Smooth muscle cell (in vitro differentiated cells): ENCODE measurements at regions not wholly inside any gene's neighbourhood (a gene's known extent, or its start where the extent isn't known, plus 50 kb on each side); places are given as distances from the start of the nearest gene placed in this dataset.

Experiments used
- DNase-seq: peaks from one replicate; lab custom pipeline; 2025; ENCODE audit not compliant: unreplicated experiment; lab: John Stamatoyannopoulos, UW
- H2AFZ ChIP-seq: fragments of 200-600 bp; sonication (generic); 2 replicates; pipeline ENCODE4 v1.6.0; 2016; ENCODE audit warnings: antibody characterized with exemption, low read depth, mild to moderate bottlenecking
- H3F3A ChIP-seq: fragments of 200-600 bp; sonication (generic); 2 replicates; pipeline ENCODE4 v1.6.0; 2017; ENCODE audit warnings: antibody characterized with exemption, low read depth
- H3K27ac ChIP-seq: fragments of 200-600 bp; sonication (generic); 2 replicates; pipeline ENCODE4 v1.5.1; 2016; ENCODE audit warnings: low read depth, mild to moderate bottlenecking
- H3K27me3 ChIP-seq: fragments of 200-600 bp; sonication (generic); 2 replicates; pipeline ENCODE4 v1.6.1; 2016; ENCODE audit warnings: low read depth, mild to moderate bottlenecking
- H3K36me3 ChIP-seq: fragments of 200-600 bp; sonication (generic); 2 replicates; pipeline ENCODE4 v1.5.1; 2016; ENCODE audit warnings: low read depth
- H3K4me1 ChIP-seq: fragments of 200-600 bp; sonication (generic); 2 replicates; pipeline ENCODE4 v1.5.1; 2016; ENCODE audit warnings: low read depth
- H3K4me2 ChIP-seq: fragments of 200-600 bp; sonication (generic); 2 replicates; pipeline ENCODE4 v1.6.0; 2016; ENCODE audit warnings: mild to moderate bottlenecking
- H3K4me3 ChIP-seq: fragments of 200-600 bp; sonication (generic); 2 replicates; pipeline ENCODE4 v1.5.1; 2016; ENCODE audit warnings: mild to moderate bottlenecking
- H3K79me2 ChIP-seq: fragments of 200-600 bp; sonication (generic); 2 replicates; pipeline ENCODE4 v1.6.0; 2016; ENCODE audit warnings: low read depth, mild to moderate bottlenecking
- H3K9ac ChIP-seq: fragments of 200-600 bp; sonication (generic); 2 replicates; pipeline ENCODE4 v1.6.0; 2016; ENCODE audit warnings: low read depth
- H3K9me3 ChIP-seq: fragments of 200-600 bp; sonication (generic); replicated peaks from 2 replicates; pipeline ENCODE4 v1.5.1; 2016; ENCODE audit warnings: low read depth
- H4K20me1 ChIP-seq: fragments of 200-600 bp; sonication (generic); 2 replicates; pipeline ENCODE4 v1.6.0; 2016; ENCODE audit warnings: low read depth
- WGBS: methylation state at CpG from one replicate; pipeline ENCODE4 v1.1.7; 2016; ENCODE audit warnings: low lambda C conversion rate; 5-methylcytosine and 5-hydroxymethylcytosine counted together
- TF ChIP-seq, protein P1 (sequence below): fragments of 200-600 bp; sonication (generic); IDR thresholded peaks from 2 replicates; pipeline ENCODE4 v1.5.1; 2017; ENCODE audit warnings: borderline replicate concordance, mild to moderate bottlenecking, antibody characterized with exemption; ENCODE audit not compliant: insufficient read depth, poor library complexity, severe bottlenecking

- Histone ChIP-seq H3K79me2 (no peaks in the 10 kb centered on the region), H3K27ac (no peak overlapping the region), H2AFZ (no peak overlapping the region), H3K9ac (no peak overlapping the region), H4K20me1 (no peaks in the 10 kb centered on the region), H3K4me2 (no peak overlapping the region), H3K36me3 (no peaks in the 10 kb centered on the region), H3K4me3 (no peak overlapping the region), H3K9me3 (no peaks in the 10 kb centered on the region), H3K27me3 (no peaks in the 10 kb centered on the region), H3K4me1 (peaks cover 3% of the 10 kb centered on the region), H3F3A (no peaks in the 10 kb centered on the region)
- WGBS: 77% methylated on average over 3 of the region's 3 CpGs
- DNase-seq: no peak
- TF ChIP-seq, protein P1, sequence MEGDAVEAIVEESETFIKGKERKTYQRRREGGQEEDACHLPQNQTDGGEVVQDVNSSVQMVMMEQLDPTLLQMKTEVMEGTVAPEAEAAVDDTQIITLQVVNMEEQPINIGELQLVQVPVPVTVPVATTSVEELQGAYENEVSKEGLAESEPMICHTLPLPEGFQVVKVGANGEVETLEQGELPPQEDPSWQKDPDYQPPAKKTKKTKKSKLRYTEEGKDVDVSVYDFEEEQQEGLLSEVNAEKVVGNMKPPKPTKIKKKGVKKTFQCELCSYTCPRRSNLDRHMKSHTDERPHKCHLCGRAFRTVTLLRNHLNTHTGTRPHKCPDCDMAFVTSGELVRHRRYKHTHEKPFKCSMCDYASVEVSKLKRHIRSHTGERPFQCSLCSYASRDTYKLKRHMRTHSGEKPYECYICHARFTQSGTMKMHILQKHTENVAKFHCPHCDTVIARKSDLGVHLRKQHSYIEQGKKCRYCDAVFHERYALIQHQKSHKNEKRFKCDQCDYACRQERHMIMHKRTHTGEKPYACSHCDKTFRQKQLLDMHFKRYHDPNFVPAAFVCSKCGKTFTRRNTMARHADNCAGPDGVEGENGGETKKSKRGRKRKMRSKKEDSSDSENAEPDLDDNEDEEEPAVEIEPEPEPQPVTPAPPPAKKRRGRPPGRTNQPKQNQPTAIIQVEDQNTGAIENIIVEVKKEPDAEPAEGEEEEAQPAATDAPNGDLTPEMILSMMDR: no peak
Measured at GRCh38 chr18:59060551-59060950, 79.1 kb upstream of the SEC11C start.

- Histone ChIP-seq H3K4me2 (no peak overlapping the region), H3K9ac (no peak overlapping the region), H3K9me3 (no peaks in the 10 kb centered on the region), H3F3A (no peaks in the 10 kb centered on the region), H3K36me3 (no peaks in the 10 kb centered on the region), H2AFZ (no peak overlapping the region), H3K27me3 (no peaks in the 10 kb centered on the region), H4K20me1 (no peaks in the 10 kb centered on the region), H3K4me1 (peaks cover 6% of the 10 kb centered on the region), H3K4me3 (no peak overlapping the region), H3K79me2 (no peaks in the 10 kb centered on the region), H3K27ac (no peak overlapping the region)
- DNase-seq: no peak
- WGBS: 96% methylated on average over 14 of the region's 14 CpGs
- TF ChIP-seq, protein P1: no peak
Measured at GRCh38 chr18:59061914-59062642, 77.6 kb upstream of the SEC11C start.

- TF ChIP-seq, protein P1: no peak
- WGBS: 95% methylated on average over 13 of the region's 13 CpGs
Measured at GRCh38 chr18:59062643-59063006, 77.1 kb upstream of the SEC11C start.

More at GRCh38 chr18:59062643-59063006, 77.1 kb upstream of the SEC11C start:
- Histone ChIP-seq H3K27ac (no peak overlapping the region), H3K4me3 (no peak overlapping the region), H3K4me1 (peaks cover 6% of the 10 kb centered on the region), H3K27me3 (no peaks in the 10 kb centered on the region), H3K9ac (no peak overlapping the region), H3K36me3 (no peaks in the 10 kb centered on the region), H3F3A (no peaks in the 10 kb centered on the region), H3K4me2 (no peak overlapping the region), H3K9me3 (no peaks in the 10 kb centered on the region), H4K20me1 (no peaks in the 10 kb centered on the region), H3K79me2 (no peaks in the 10 kb centered on the region), H2AFZ (no peak overlapping the region)
- no peak for DNase-seq
